Endothelial cell of umbilical vein (primary cell): ENCODE measurements at regions not wholly inside any gene's neighbourhood (a gene's known extent, or its start where the extent isn't known, plus 50 kb on each side); places are given as distances from the start of the nearest gene placed in this dataset.

ENCODE experiments used
- BruUV-seq: library from RNA; stranded (reverse); fragments of 400-500 nt; replicated peaks from 2 replicates; lab custom pipeline; 2021; lab: Mats Ljungman, UMichigan
- CTCF ChIA-PET: fragments of 300-600, 350-600 bp; sonication (Branson Sonifier 250); formaldehyde crosslinking; loops from one replicate; lab custom pipeline; 2021; ENCODE audit warnings: antibody characterized with exemption, inconsistent platforms; lab: Charles Lee
- POLR2A ChIA-PET: fragments of 300-600, 350-600 bp; sonication (Branson Sonifier 250); formaldehyde crosslinking; loops from one replicate; lab custom pipeline; 2021; ENCODE audit warnings: antibody characterized with exemption, inconsistent platforms; lab: Charles Lee
- DNase-seq: peaks from one replicate; pipeline ENCODE4 v3.0.0-alpha.2; 2011; ENCODE audit warnings: low read depth, low spot score
- FAIRE-seq: peaks from 2 replicates; lab custom pipeline; 2011; peaks lifted over from hg19 to GRCh38; lab: Jason Lieb, UNC
- H2AFZ ChIP-seq: 2 replicates; pipeline ENCODE4 v1.6.0; 2012; ENCODE audit warnings: low read depth, low read length, control low read depth, inconsistent platforms
- H3K27ac ChIP-seq: 2 replicates; pipeline ENCODE4 v1.5.1; 2011; ENCODE audit warnings: low read depth, mild to moderate bottlenecking, control low read depth, low read length, moderate library complexity; ENCODE audit not compliant: insufficient read depth
- H3K27me3 ChIP-seq, 2 experiments: 2 replicates each; pipeline versions ENCODE4 v1.6.0 to v1.6.1; 2011; ENCODE audit warnings: low read length in 2 of 2, mixed read lengths in 1 of 2; ENCODE audit not compliant: control insufficient read depth in 2 of 2, insufficient read depth in 2 of 2
- H3K36me3 ChIP-seq, 2 experiments: 2 replicates in 1 of 2; 3 replicates in 1 of 2; pipeline ENCODE4 v1.5.1; 2011; ENCODE audit warnings: low read length in 2 of 2, mild to moderate bottlenecking in 1 of 2, moderate library complexity in 1 of 2; ENCODE audit not compliant: control insufficient read depth in 2 of 2, insufficient read depth in 2 of 2; ENCODE audit errors: extremely low read depth in 1 of 2
- H3K4me1 ChIP-seq: 3 replicates; pipeline ENCODE4 v1.5.1; 2011; ENCODE audit warnings: mild to moderate bottlenecking, low read length; ENCODE audit not compliant: control insufficient read depth, insufficient read depth; ENCODE audit errors: extremely low read depth
- H3K4me2 ChIP-seq: 2 replicates; pipeline ENCODE4 v1.6.1; 2011; ENCODE audit warnings: low read length, control low read depth, mixed read lengths; ENCODE audit not compliant: insufficient read depth
- H3K4me3 ChIP-seq, 3 experiments: fragments of 200-600 bp in 1 of 3; sonication (generic), shearing (Covaris generic) in 1 of 3; replicated peaks in 1 of 3; 2 replicates each; pipeline ENCODE4 v1.5.1; 2011 to 2016; ENCODE audit warnings: control low read depth in 3 of 3, low read length in 3 of 3, mild to moderate bottlenecking in 2 of 3, inconsistent platforms in 1 of 3, low read depth in 1 of 3, moderate library complexity in 1 of 3; ENCODE audit not compliant: insufficient read depth in 1 of 3
- H3K79me2 ChIP-seq: 2 replicates; pipeline ENCODE4 v1.6.0; 2012; ENCODE audit warnings: low read length, inconsistent platforms; ENCODE audit not compliant: control insufficient read depth, insufficient read depth
- H3K9ac ChIP-seq: replicated peaks from 2 replicates; pipeline ENCODE3; 2011; ENCODE audit warnings: low read length, control low read depth; ENCODE audit not compliant: insufficient read depth; ENCODE audit errors: extremely low read depth
- H3K9me1 ChIP-seq: replicated peaks from 3 replicates; pipeline ENCODE4 v1.6.0; 2011; ENCODE audit warnings: mild to moderate bottlenecking, low read length; ENCODE audit not compliant: control insufficient read depth, insufficient read depth; ENCODE audit errors: extremely low read depth
- H3K9me3 ChIP-seq: replicated peaks from 2 replicates; pipeline ENCODE4 v1.5.1; 2012; ENCODE audit warnings: low read length, inconsistent platforms; ENCODE audit not compliant: control insufficient read depth, insufficient read depth
- H4K20me1 ChIP-seq: replicated peaks from 2 replicates; pipeline ENCODE3; 2011; ENCODE audit warnings: mild to moderate bottlenecking, low read length; ENCODE audit not compliant: control insufficient read depth, insufficient read depth; ENCODE audit errors: extremely low read depth
- EZH2 ChIP-seq: IDR thresholded peaks from 2 replicates; pipeline ENCODE4 v1.6.1; 2012; ENCODE audit warnings: borderline replicate concordance, low read depth, mild to moderate bottlenecking, moderate library complexity, low read length, inconsistent platforms; ENCODE audit not compliant: severe bottlenecking
- FOS ChIP-seq: IDR thresholded peaks from 2 replicates; pipeline ENCODE4 v1.6.1; 2011; ENCODE audit warnings: mild to moderate bottlenecking, low read length, moderate library complexity, borderline replicate concordance; ENCODE audit not compliant: insufficient read depth
- GATA2 ChIP-seq: IDR thresholded peaks from 2 replicates; pipeline ENCODE4 v1.7.0; 2011; ENCODE audit warnings: low read depth, mild to moderate bottlenecking, moderate library complexity, mixed read lengths, low read length; ENCODE audit not compliant: insufficient read length, insufficient read depth
- JUN ChIP-seq: IDR thresholded peaks from 2 replicates; pipeline ENCODE4 v1.6.1; 2011; ENCODE audit warnings: borderline replicate concordance, low read depth; ENCODE audit not compliant: insufficient read length, insufficient read depth
- MYC ChIP-seq: IDR thresholded peaks from one replicate; pipeline ENCODE4 v1.6.1; 2011; ENCODE audit warnings: mild to moderate bottlenecking, low read depth, low read length
- POLR2A ChIP-seq: IDR thresholded peaks from 2 replicates; pipeline ENCODE4 v1.6.1; 2012; ENCODE audit warnings: low read depth, mild to moderate bottlenecking, control low read depth, low read length
- POLR2AphosphoS5 ChIP-seq: IDR thresholded peaks from 2 replicates; pipeline ENCODE4 v1.6.1; 2012; ENCODE audit warnings: low read depth, mild to moderate bottlenecking, control low read depth, low read length, moderate library complexity; ENCODE audit not compliant: insufficient read depth
- dilution Hi-C: fragments of 300-500 bp; cut with MboI; formaldehyde crosslinking; loops from one replicate; pipeline ENCODE4 v1.15.0; 2019; ENCODE audit warnings: low sequenced_read_pairs; ENCODE audit not compliant: extremely low pct_ligation_motif_present
- intact Hi-C: fragments of 100-400 bp; cut with micrococcal nuclease; formaldehyde crosslinking; loops from one replicate; pipeline ENCODE4 v1.10.0; 2022
- TF ChIP-seq, protein P1 (sequence below), 2 donors: IDR thresholded peaks; 1 replicate in 1 of 2; 2 replicates in 1 of 2; pipeline ENCODE4 v1.5.1; 2011; ENCODE audit warnings: low read length in 2 of 2, mild to moderate bottlenecking in 2 of 2, moderate library complexity in 2 of 2, control low read depth in 1 of 2, inconsistent platforms in 1 of 2, low read depth in 1 of 2; ENCODE audit not compliant: insufficient read depth in 1 of 2; ENCODE audit errors: extremely low read depth in 1 of 2
- TF ChIP-seq, protein P2 (sequence below): IDR thresholded peaks from 2 replicates; pipeline ENCODE4 v1.6.1; 2011; ENCODE audit not compliant: insufficient read depth, insufficient read length

GRCh38 chr6:92043777-92044176, 1375.6 kb downstream of the EPHA7 start:
- FAIRE-seq, result no peak
- intact Hi-C loops, result no loop called here

More at GRCh38 chr6:92043777-92044176, 1375.6 kb downstream of the EPHA7 start:
- Histone ChIP-seq H2AFZ (no peak overlapping the region), H4K20me1 (no peaks in the 10 kb centered on the region), H3K9ac (no peak overlapping the region), H3K4me3 (no peak overlapping the region), H3K27me3 (no peaks in the 10 kb centered on the region), H3K9me3 (no peaks in the 10 kb centered on the region), H3K4me1 (no peaks in the 10 kb centered on the region), H3K79me2 (no peaks in the 10 kb centered on the region), H3K27ac (no peak overlapping the region), H3K9me1 (no peaks in the 10 kb centered on the region), H3K36me3 (no peaks in the 10 kb centered on the region), H3K4me2 (no peak overlapping the region)
- dilution Hi-C loops, result no loop called here
- TF ChIP-seq POLR2AphosphoS5 (no peak), MYC (no peak), JUN (no peak), GATA2 (no peak), POLR2A (no peak), FOS (no peak), EZH2 (no peak)
- TF ChIP-seq, protein P1, sequence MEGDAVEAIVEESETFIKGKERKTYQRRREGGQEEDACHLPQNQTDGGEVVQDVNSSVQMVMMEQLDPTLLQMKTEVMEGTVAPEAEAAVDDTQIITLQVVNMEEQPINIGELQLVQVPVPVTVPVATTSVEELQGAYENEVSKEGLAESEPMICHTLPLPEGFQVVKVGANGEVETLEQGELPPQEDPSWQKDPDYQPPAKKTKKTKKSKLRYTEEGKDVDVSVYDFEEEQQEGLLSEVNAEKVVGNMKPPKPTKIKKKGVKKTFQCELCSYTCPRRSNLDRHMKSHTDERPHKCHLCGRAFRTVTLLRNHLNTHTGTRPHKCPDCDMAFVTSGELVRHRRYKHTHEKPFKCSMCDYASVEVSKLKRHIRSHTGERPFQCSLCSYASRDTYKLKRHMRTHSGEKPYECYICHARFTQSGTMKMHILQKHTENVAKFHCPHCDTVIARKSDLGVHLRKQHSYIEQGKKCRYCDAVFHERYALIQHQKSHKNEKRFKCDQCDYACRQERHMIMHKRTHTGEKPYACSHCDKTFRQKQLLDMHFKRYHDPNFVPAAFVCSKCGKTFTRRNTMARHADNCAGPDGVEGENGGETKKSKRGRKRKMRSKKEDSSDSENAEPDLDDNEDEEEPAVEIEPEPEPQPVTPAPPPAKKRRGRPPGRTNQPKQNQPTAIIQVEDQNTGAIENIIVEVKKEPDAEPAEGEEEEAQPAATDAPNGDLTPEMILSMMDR (IDR thresholded peaks at IDR 0.05; ENCODE audit: extremely low read depth in 1 of 2, insufficient read depth in 1 of 2, low read depth in 1 of 2, low read length in 2 of 2), result no peak
- TF ChIP-seq, protein P2, sequence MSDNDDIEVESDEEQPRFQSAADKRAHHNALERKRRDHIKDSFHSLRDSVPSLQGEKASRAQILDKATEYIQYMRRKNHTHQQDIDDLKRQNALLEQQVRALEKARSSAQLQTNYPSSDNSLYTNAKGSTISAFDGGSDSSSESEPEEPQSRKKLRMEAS, result no peak
- POLR2A ChIA-PET, result no interaction called here
- no peak for DNase-seq
- no TSS peak for BruUV-seq
- CTCF ChIA-PET, result no interaction called here
